Keratinocyte (primary cell): ENCODE measurements at regions not wholly inside any gene's neighbourhood (a gene's known extent, or its start where the extent isn't known, plus 50 kb on each side); places are given as distances from the start of the nearest gene placed in this dataset.

ENCODE experiments used
- DNase-seq: peaks from one replicate; pipeline ENCODE4 v3.0.0-alpha.2; 2011; ENCODE audit warnings: low read depth, missing footprints, low spot score
- FAIRE-seq: peaks from 2 replicates; lab custom pipeline; 2011; peaks lifted over from hg19 to GRCh38; lab: Jason Lieb, UNC
- H2AFZ ChIP-seq: 2 replicates; pipeline ENCODE4 v1.6.0; 2012; ENCODE audit warnings: low read length, control low read depth, inconsistent platforms; ENCODE audit not compliant: control insufficient read depth
- H3K27ac ChIP-seq: 2 replicates; pipeline ENCODE4 v1.5.1; 2011; ENCODE audit warnings: low read length; ENCODE audit not compliant: control insufficient read depth, insufficient read depth
- H3K27me3 ChIP-seq: 3 replicates; pipeline ENCODE4 v1.6.0; 2011; ENCODE audit warnings: low read length; ENCODE audit not compliant: control insufficient read depth, insufficient read depth; ENCODE audit errors: extremely low read depth
- H3K36me3 ChIP-seq, 2 experiments: 2 replicates in 1 of 2; 3 replicates in 1 of 2; pipeline ENCODE4 v1.5.1; 2011; ENCODE audit warnings: low read length in 2 of 2, mild to moderate bottlenecking in 1 of 2; ENCODE audit not compliant: control insufficient read depth in 2 of 2, insufficient read depth in 2 of 2; ENCODE audit errors: extremely low read depth in 1 of 2
- H3K4me1 ChIP-seq: 3 replicates; pipeline ENCODE4 v1.5.1; 2011; ENCODE audit warnings: low read length; ENCODE audit not compliant: control insufficient read depth, insufficient read depth; ENCODE audit errors: extremely low read depth
- H3K4me2 ChIP-seq: 3 replicates; pipeline ENCODE4 v1.6.0; 2011; ENCODE audit warnings: low read depth, low read length; ENCODE audit not compliant: control insufficient read depth, insufficient read depth; ENCODE audit errors: extremely low read depth
- H3K4me3 ChIP-seq, 3 experiments: fragments of 200-600 bp in 1 of 3; sonication (generic) in 1 of 3; 2 replicates in 2 of 3; 3 replicates in 1 of 3; pipeline ENCODE4 v1.5.1; 2011 to 2016; ENCODE audit warnings: low read length in 3 of 3, mild to moderate bottlenecking in 3 of 3, control low read depth in 2 of 3, inconsistent platforms in 1 of 3, low read depth in 1 of 3, mixed read lengths in 1 of 3, mixed run types in 1 of 3, moderate library complexity in 1 of 3; ENCODE audit not compliant: control insufficient read depth in 2 of 3, insufficient read depth in 2 of 3; ENCODE audit errors: extremely low read depth in 1 of 3
- H3K79me2 ChIP-seq: 2 replicates; pipeline ENCODE4 v1.6.0; 2012; ENCODE audit warnings: low read length; ENCODE audit not compliant: control insufficient read depth, insufficient read depth
- H3K9ac ChIP-seq: 3 replicates; pipeline ENCODE4 v1.6.0; 2011; ENCODE audit warnings: low read length; ENCODE audit not compliant: control insufficient read depth, insufficient read depth; ENCODE audit errors: extremely low read depth
- H3K9me1 ChIP-seq: 3 replicates; pipeline ENCODE4 v1.6.0; 2011; ENCODE audit warnings: low read length; ENCODE audit not compliant: control insufficient read depth, insufficient read depth; ENCODE audit errors: extremely low read depth
- H3K9me3 ChIP-seq: 2 replicates; pipeline ENCODE4 v1.5.1; 2012; ENCODE audit warnings: low read depth, low read length; ENCODE audit not compliant: control insufficient read depth
- H4K20me1 ChIP-seq: 3 replicates; pipeline ENCODE4 v1.6.0; 2011; ENCODE audit warnings: low read length; ENCODE audit not compliant: control insufficient read depth, insufficient read depth; ENCODE audit errors: extremely low read depth
- EZH2 ChIP-seq: IDR thresholded peaks from one replicate; pipeline ENCODE4 v1.6.1; 2012; ENCODE audit warnings: inconsistent platforms, mild to moderate bottlenecking, low read length, moderate library complexity
- dilution Hi-C: fragments of 300-500 bp; cut with MboI; formaldehyde crosslinking; loops from one replicate; pipeline ENCODE4 v1.7.0; 2020; ENCODE audit warnings: low sequenced_read_pairs; ENCODE audit not compliant: extremely low pct_ligation_motif_present
- TF ChIP-seq, protein P1 (sequence below), 3 experiments: IDR thresholded peaks in 1 of 3; conservative IDR thresholded peaks in 1 of 3; optimal IDR thresholded peaks in 1 of 3; 2 replicates in 2 of 3; 3 replicates in 1 of 3; pipeline versions ENCODE3 to v1.5.1; 2011; ENCODE audit warnings: low read length in 3 of 3, mild to moderate bottlenecking in 3 of 3, moderate library complexity in 2 of 3, control low read depth in 1 of 3, inconsistent platforms in 1 of 3; ENCODE audit not compliant: insufficient read depth in 2 of 3; ENCODE audit errors: extremely low read depth in 1 of 3

DNA sequence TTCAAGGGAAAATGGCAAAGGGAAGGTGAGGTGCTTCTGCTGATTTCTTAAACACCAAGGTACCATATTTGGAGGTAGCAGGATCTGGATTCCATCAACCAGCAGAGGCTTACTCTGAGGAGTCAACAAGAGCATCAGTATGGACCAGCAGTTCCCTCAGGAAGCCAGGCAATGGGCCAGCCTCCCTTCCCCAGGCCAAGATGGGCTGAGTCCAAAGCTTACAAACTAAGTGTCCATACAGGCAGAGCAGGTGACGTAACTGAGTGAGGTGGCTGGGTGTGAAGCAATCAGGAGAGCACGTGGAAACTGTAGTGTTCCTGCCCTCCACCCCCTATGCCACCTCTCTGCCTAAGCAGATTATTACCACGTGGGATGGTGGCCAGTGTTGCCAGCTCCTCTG, 134.2 kb upstream of the HNRNPA3 start:
- no peak for FAIRE-seq
- Histone ChIP-seq H2AFZ (no peak overlapping the region), H3K9me1 (no peaks in the 10 kb centered on the region), H3K4me1 (no peaks in the 10 kb centered on the region), H3K9me3 (no peaks in the 10 kb centered on the region), H3K79me2 (no peaks in the 10 kb centered on the region), H3K27me3 (no peaks in the 10 kb centered on the region), H3K27ac (no peak overlapping the region), H3K36me3 (no peaks in the 10 kb centered on the region), H4K20me1 (no peaks in the 10 kb centered on the region), H3K4me3 (no peak overlapping the region), H3K9ac (no peak overlapping the region), H3K4me2 (no peak overlapping the region)
- DNase-seq = no peak
- TF ChIP-seq, protein P1, sequence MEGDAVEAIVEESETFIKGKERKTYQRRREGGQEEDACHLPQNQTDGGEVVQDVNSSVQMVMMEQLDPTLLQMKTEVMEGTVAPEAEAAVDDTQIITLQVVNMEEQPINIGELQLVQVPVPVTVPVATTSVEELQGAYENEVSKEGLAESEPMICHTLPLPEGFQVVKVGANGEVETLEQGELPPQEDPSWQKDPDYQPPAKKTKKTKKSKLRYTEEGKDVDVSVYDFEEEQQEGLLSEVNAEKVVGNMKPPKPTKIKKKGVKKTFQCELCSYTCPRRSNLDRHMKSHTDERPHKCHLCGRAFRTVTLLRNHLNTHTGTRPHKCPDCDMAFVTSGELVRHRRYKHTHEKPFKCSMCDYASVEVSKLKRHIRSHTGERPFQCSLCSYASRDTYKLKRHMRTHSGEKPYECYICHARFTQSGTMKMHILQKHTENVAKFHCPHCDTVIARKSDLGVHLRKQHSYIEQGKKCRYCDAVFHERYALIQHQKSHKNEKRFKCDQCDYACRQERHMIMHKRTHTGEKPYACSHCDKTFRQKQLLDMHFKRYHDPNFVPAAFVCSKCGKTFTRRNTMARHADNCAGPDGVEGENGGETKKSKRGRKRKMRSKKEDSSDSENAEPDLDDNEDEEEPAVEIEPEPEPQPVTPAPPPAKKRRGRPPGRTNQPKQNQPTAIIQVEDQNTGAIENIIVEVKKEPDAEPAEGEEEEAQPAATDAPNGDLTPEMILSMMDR (optimal IDR thresholded peaks at IDR 0.05 in 1 of 3, IDR thresholded peaks at IDR 0.05 in 1 of 3, conservative IDR thresholded peaks at IDR 0.05 in 1 of 3; ENCODE audit: extremely low read depth in 1 of 3, insufficient read depth in 2 of 3, low read length in 3 of 3) = no peak
- no peak for TF ChIP-seq EZH2
- dilution Hi-C loops = no loop called here

DNA sequence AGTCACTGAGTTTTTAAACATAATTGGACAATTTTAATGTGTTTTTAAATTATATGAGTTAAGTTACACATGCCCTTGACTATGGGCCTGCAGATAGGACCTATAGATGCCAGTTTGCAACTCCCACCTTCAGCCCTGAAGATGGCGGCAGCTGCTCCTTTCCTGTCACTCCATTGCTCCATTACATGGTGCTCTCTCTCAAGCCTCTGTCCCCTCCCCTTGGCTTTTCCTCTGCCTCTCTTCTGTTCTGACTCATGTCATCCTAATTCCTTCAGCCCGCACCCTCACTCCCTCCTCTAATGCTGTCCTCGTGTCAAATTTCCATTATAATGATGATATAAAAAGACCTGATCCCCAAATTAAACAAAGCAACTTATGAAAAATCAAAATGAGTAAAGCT, 133.7 kb upstream of the HNRNPA3 start:
- H3K27ac ChIP-seq = no peak overlapping the region
- no peaks in the 10 kb centered on the region for H3K9me3 ChIP-seq
- H3K9me1 ChIP-seq = no peaks in the 10 kb centered on the region
- no peak overlapping the region for H3K4me2 ChIP-seq
- dilution Hi-C loops = no loop called here
- TF ChIP-seq EZH2 = no peak
- TF ChIP-seq, protein P1 (optimal IDR thresholded peaks at IDR 0.05 in 1 of 3, IDR thresholded peaks at IDR 0.05 in 1 of 3, conservative IDR thresholded peaks at IDR 0.05 in 1 of 3; ENCODE audit: extremely low read depth in 1 of 3, insufficient read depth in 2 of 3, low read length in 3 of 3) = no peak
- FAIRE-seq = no peak
- H4K20me1 ChIP-seq = no peaks in the 10 kb centered on the region
- no peak overlapping the region for H3K4me3 ChIP-seq
- H3K27me3 ChIP-seq = no peaks in the 10 kb centered on the region
- no peak for DNase-seq
- H3K36me3 ChIP-seq = no peaks in the 10 kb centered on the region
- no peaks in the 10 kb centered on the region for H3K79me2 ChIP-seq
- no peak overlapping the region for H2AFZ ChIP-seq
- H3K4me1 ChIP-seq = no peaks in the 10 kb centered on the region
- H3K9ac ChIP-seq = no peak overlapping the region
